ENCODE measurements at regions not wholly inside any gene's neighbourhood (a gene's known extent, or its start where the extent isn't known, plus 50 kb on each side); places are given as distances from the start of the nearest gene placed in this dataset.
"Not testable (repeated sequence)": the region's sequence is repeated elsewhere in the genome, so short reads cannot be mapped to it uniquely, and the experiment has no call there.

GRCh38 chr4:150018257-150018656 lies 60.0 kb upstream of the DCLK2 start:
- H3K36me3 ChIP-seq (ENCODE audit: control insufficient read depth, insufficient read depth, low read length), result no peaks in the 10 kb centered on the region
- H3K4me3 ChIP-seq (ENCODE audit: low read depth, low read length), result no peak overlapping the region
- H3K27me3 ChIP-seq (ENCODE audit: control insufficient read depth, insufficient read depth, low read length), result no peaks in the 10 kb centered on the region
- no peak for DNase-seq (ENCODE audit: low read depth)
- TF ChIP-seq CTCF (IDR thresholded peaks at IDR 0.05; ENCODE audit: insufficient read depth, low read length, poor library complexity, severe bottlenecking), result no peak

GRCh38 chr4:150021483-150021882 lies 56.8 kb upstream of the DCLK2 start:
- no peak for TF ChIP-seq CTCF (IDR thresholded peaks at IDR 0.05; ENCODE audit: insufficient read depth, low read length, poor library complexity, severe bottlenecking)
- no peaks in the 10 kb centered on the region for H3K36me3 ChIP-seq (ENCODE audit: control insufficient read depth, insufficient read depth, low read length)
- no peak for DNase-seq (ENCODE audit: low read depth)
- H3K4me3 ChIP-seq (ENCODE audit: low read depth, low read length), result no peak overlapping the region
- no peaks in the 10 kb centered on the region for H3K27me3 ChIP-seq (ENCODE audit: control insufficient read depth, insufficient read depth, low read length)

- TF ChIP-seq CTCF (IDR thresholded peaks at IDR 0.05; ENCODE audit: insufficient read depth, low read length, poor library complexity, severe bottlenecking), result no peak
- Histone ChIP-seq H3K36me3 (ENCODE audit: control insufficient read depth, insufficient read depth, low read length) (no peaks in the 10 kb centered on the region), H3K4me3 (ENCODE audit: low read depth, low read length) (no peak overlapping the region), H3K27me3 (ENCODE audit: control insufficient read depth, insufficient read depth, low read length) (no peaks in the 10 kb centered on the region)
- no peak for DNase-seq (ENCODE audit: low read depth)
Observed at GRCh38 chr4:150023489-150023888, 54.8 kb upstream of the DCLK2 start.

GRCh38 chr4:150026987-150027386 lies 51.3 kb upstream of the DCLK2 start:
- DNase-seq (ENCODE audit: low read depth); H3K4me3 ChIP-seq (ENCODE audit: low read depth, low read length); H3K27me3 ChIP-seq (ENCODE audit: control insufficient read depth, insufficient read depth, low read length); H3K36me3 ChIP-seq (ENCODE audit: control insufficient read depth, insufficient read depth, low read length): not testable (repeated sequence)

Measured in kidney epithelial cell (primary cell).